OCI-LY7 (cell line): ENCODE measurements at regions not wholly inside any gene's neighbourhood (a gene's known extent, or its start where the extent isn't known, plus 50 kb on each side); places are given as distances from the start of the nearest gene placed in this dataset.

Source experiments
- EZH2phosphoT487 ChIP-seq: fragments of 200-600 bp; sonication (generic); IDR thresholded peaks from 2 replicates; pipeline ENCODE4 v1.6.1; 2018; ENCODE audit warnings: low read depth, borderline replicate concordance, mild to moderate bottlenecking, mixed run types, antibody characterized with exemption, low read length, moderate library complexity, mixed read lengths
- TF ChIP-seq, protein P1 (sequence below): fragments of 200-600 bp; sonication (generic); conservative IDR thresholded peaks from 2 replicates; pipeline ENCODE4 v1.5.1; 2014; ENCODE audit warnings: mild to moderate bottlenecking, antibody characterized with exemption, low read length, moderate library complexity, mixed read lengths

GRCh38 chr11:134667175-134667500 lies 255.1 kb upstream of the B3GAT1 start:
- TF ChIP-seq, protein P1, sequence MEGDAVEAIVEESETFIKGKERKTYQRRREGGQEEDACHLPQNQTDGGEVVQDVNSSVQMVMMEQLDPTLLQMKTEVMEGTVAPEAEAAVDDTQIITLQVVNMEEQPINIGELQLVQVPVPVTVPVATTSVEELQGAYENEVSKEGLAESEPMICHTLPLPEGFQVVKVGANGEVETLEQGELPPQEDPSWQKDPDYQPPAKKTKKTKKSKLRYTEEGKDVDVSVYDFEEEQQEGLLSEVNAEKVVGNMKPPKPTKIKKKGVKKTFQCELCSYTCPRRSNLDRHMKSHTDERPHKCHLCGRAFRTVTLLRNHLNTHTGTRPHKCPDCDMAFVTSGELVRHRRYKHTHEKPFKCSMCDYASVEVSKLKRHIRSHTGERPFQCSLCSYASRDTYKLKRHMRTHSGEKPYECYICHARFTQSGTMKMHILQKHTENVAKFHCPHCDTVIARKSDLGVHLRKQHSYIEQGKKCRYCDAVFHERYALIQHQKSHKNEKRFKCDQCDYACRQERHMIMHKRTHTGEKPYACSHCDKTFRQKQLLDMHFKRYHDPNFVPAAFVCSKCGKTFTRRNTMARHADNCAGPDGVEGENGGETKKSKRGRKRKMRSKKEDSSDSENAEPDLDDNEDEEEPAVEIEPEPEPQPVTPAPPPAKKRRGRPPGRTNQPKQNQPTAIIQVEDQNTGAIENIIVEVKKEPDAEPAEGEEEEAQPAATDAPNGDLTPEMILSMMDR = no peak
- no peak for TF ChIP-seq EZH2phosphoT487
